Liver (tissue), 3 donors: ENCODE measurements at regions not wholly inside any gene's neighbourhood (a gene's known extent, or its start where the extent isn't known, plus 50 kb on each side); places are given as distances from the start of the nearest gene placed in this dataset.

Experiments used
- EGR1 ChIP-seq, 2 donors: IDR thresholded peaks; 2 replicates each; pipeline ENCODE4 v1.6.1; 2016 to 2018; ENCODE audit warnings: antibody characterized with exemption in 2 of 2, low read depth in 2 of 2
- HNF4A ChIP-seq, 2 donors: conservative IDR thresholded peaks; 2 replicates each; pipeline ENCODE4 v1.6.1; 2016; ENCODE audit warnings: antibody characterized with exemption in 2 of 2, mild to moderate bottlenecking in 2 of 2
- HNF4G ChIP-seq: IDR thresholded peaks from 2 replicates; pipeline ENCODE4 v1.6.1; 2016; ENCODE audit warnings: antibody characterized with exemption
- JUND ChIP-seq, 2 donors: IDR thresholded peaks; 2 replicates each; pipeline ENCODE4 v1.6.1; 2016; ENCODE audit warnings: antibody characterized with exemption in 2 of 2
- RXRA ChIP-seq, 2 donors: IDR thresholded peaks; 2 replicates each; pipeline ENCODE4 v1.6.1; 2017 to 2018; ENCODE audit warnings: antibody characterized with exemption in 2 of 2, mild to moderate bottlenecking in 1 of 2
- SP1 ChIP-seq: IDR thresholded peaks from 2 replicates; pipeline ENCODE4 v1.6.1; 2018; ENCODE audit warnings: antibody characterized with exemption, mild to moderate bottlenecking
- TAF1 ChIP-seq: conservative IDR thresholded peaks from 2 replicates; pipeline ENCODE4 v1.6.1; 2016; ENCODE audit warnings: antibody characterized with exemption, mild to moderate bottlenecking
- YY1 ChIP-seq: IDR thresholded peaks from 2 replicates; pipeline ENCODE4 v1.6.1; 2016; ENCODE audit warnings: antibody characterized with exemption, mild to moderate bottlenecking
- TF ChIP-seq, protein P1 (sequence below): IDR thresholded peaks from 2 replicates; pipeline ENCODE4 v1.6.1; 2016; ENCODE audit warnings: antibody characterized with exemption, mild to moderate bottlenecking
- TF ChIP-seq, protein P2 (sequence below): fragments of 150-350 bp; IDR thresholded peaks from 2 replicates; pipeline ENCODE4 v1.5.1; 2017; ENCODE audit warnings: improper control_type of control experiment, low read depth, low read length; ENCODE audit not compliant: missing input control
- TF ChIP-seq, protein P3 (sequence below): IDR thresholded peaks from 2 replicates; pipeline ENCODE4 v1.6.1; 2016; ENCODE audit warnings: antibody characterized with exemption
- donor health status: healthy.
- donor health status: healthy.

DNA sequence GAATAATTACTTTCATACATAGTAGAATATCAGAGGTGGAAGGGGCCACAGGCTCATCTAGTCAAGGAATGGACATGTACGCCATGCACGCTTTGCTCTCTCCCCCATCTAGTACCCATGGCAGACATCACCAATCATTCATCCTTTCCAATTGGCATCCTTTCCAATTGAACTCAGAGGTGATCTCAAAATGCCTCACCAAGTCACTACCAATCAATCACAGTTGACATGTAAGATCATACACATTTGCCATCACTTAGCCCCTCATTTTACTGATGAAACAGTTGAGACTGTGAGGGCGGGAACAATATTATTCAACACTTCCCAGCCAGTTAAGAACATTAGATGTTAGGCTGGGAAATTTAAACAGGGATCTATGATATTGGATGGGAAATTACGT, 308.4 kb downstream of the FGFR2 start:
- TF ChIP-seq, protein P1, sequence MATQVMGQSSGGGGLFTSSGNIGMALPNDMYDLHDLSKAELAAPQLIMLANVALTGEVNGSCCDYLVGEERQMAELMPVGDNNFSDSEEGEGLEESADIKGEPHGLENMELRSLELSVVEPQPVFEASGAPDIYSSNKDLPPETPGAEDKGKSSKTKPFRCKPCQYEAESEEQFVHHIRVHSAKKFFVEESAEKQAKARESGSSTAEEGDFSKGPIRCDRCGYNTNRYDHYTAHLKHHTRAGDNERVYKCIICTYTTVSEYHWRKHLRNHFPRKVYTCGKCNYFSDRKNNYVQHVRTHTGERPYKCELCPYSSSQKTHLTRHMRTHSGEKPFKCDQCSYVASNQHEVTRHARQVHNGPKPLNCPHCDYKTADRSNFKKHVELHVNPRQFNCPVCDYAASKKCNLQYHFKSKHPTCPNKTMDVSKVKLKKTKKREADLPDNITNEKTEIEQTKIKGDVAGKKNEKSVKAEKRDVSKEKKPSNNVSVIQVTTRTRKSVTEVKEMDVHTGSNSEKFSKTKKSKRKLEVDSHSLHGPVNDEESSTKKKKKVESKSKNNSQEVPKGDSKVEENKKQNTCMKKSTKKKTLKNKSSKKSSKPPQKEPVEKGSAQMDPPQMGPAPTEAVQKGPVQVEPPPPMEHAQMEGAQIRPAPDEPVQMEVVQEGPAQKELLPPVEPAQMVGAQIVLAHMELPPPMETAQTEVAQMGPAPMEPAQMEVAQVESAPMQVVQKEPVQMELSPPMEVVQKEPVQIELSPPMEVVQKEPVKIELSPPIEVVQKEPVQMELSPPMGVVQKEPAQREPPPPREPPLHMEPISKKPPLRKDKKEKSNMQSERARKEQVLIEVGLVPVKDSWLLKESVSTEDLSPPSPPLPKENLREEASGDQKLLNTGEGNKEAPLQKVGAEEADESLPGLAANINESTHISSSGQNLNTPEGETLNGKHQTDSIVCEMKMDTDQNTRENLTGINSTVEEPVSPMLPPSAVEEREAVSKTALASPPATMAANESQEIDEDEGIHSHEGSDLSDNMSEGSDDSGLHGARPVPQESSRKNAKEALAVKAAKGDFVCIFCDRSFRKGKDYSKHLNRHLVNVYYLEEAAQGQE: no peak
- TF ChIP-seq, protein P2, sequence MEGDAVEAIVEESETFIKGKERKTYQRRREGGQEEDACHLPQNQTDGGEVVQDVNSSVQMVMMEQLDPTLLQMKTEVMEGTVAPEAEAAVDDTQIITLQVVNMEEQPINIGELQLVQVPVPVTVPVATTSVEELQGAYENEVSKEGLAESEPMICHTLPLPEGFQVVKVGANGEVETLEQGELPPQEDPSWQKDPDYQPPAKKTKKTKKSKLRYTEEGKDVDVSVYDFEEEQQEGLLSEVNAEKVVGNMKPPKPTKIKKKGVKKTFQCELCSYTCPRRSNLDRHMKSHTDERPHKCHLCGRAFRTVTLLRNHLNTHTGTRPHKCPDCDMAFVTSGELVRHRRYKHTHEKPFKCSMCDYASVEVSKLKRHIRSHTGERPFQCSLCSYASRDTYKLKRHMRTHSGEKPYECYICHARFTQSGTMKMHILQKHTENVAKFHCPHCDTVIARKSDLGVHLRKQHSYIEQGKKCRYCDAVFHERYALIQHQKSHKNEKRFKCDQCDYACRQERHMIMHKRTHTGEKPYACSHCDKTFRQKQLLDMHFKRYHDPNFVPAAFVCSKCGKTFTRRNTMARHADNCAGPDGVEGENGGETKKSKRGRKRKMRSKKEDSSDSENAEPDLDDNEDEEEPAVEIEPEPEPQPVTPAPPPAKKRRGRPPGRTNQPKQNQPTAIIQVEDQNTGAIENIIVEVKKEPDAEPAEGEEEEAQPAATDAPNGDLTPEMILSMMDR: no peak
- no peak for TF ChIP-seq SP1
- TF ChIP-seq HNF4A (conservative IDR thresholded peaks at IDR 0.05): no peak
- no peak for TF ChIP-seq EGR1 (IDR thresholded peaks at IDR 0.05; ENCODE audit: low read depth in 2 of 2)
- no peak for TF ChIP-seq YY1
- no peak for TF ChIP-seq RXRA (IDR thresholded peaks at IDR 0.05)
- TF ChIP-seq TAF1: no peak
- TF ChIP-seq, protein P3, sequence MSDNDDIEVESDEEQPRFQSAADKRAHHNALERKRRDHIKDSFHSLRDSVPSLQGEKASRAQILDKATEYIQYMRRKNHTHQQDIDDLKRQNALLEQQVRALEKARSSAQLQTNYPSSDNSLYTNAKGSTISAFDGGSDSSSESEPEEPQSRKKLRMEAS: no peak
- no peak for TF ChIP-seq HNF4G
- no peak for TF ChIP-seq JUND (IDR thresholded peaks at IDR 0.05)
